Psoas muscle (tissue), 7 donors: ENCODE measurements at regions not wholly inside any gene's neighbourhood (a gene's known extent, or its start where the extent isn't known, plus 50 kb on each side); places are given as distances from the start of the nearest gene placed in this dataset.
"Not testable (repeated sequence)": the region's sequence is repeated elsewhere in the genome, so short reads cannot be mapped to it uniquely, and the experiment has no call there.

Source experiments
- ATAC-seq, 4 donors: fragments of 200-7000 bp; cut with Tn5 transposase; one replicate each; pipeline ENCODE4 v1.9.1; 2020; ENCODE audit warnings: moderate library complexity in 3 of 4, mild to moderate bottlenecking in 2 of 4
- DNase-seq, 2 donors: peaks; one replicate each; pipeline ENCODE4 v3.0.0-alpha.2; 2020
- H3K27ac ChIP-seq: fragments of 200-600 bp; one replicate; pipeline ENCODE4 v1.8.0; 2022
- H3K27me3 ChIP-seq, 3 donors: fragments of 200-600 bp in 1 of 3; one replicate each; pipeline versions ENCODE4 v1.6.1 to v1.8.0; 2013 to 2022; ENCODE audit warnings: low read length in 2 of 3, mild to moderate bottlenecking in 2 of 3, moderate library complexity in 1 of 3; ENCODE audit not compliant: insufficient read depth in 3 of 3
- H3K36me3 ChIP-seq, 2 donors: fragments of 200-600 bp in 1 of 2; one replicate each; pipeline versions ENCODE4 v1.6.1 to v1.8.0; 2013 to 2022; ENCODE audit warnings: low read depth in 1 of 2, mild to moderate bottlenecking in 1 of 2, moderate library complexity in 1 of 2; ENCODE audit not compliant: insufficient read depth in 1 of 2
- H3K4me1 ChIP-seq: fragments of 200-600 bp; one replicate; pipeline ENCODE4 v1.8.0; 2022
- H3K4me3 ChIP-seq: fragments of 200-600 bp; one replicate; pipeline ENCODE4 v1.8.0; 2022; ENCODE audit warnings: mild to moderate bottlenecking
- H3K9me3 ChIP-seq: fragments of 200-600 bp; one replicate; pipeline ENCODE4 v1.8.0; 2022
- WGBS, 3 donors: extraction: QIAGEN DNeasy Blood & Tissue Kit; methylation state at CpG; one replicate each; pipeline versions ENCODE4 v1.1.6 to v1.1.7; 2013; 5-methylcytosine and 5-hydroxymethylcytosine counted together
- intact Hi-C, 2 donors: fragments of 100-400 bp; cut with DNase I; formaldehyde crosslinking; loops; one replicate each; pipeline versions ENCODE4 v1.11.0 to v1.14.2; 2022
- TF ChIP-seq, protein P1 (sequence below): fragments of 200-600 bp; IDR thresholded peaks from one replicate; pipeline ENCODE4 v1.8.0; 2022; ENCODE audit warnings: antibody characterized with exemption
- donor health status: healthy with polysubstance abuse.
- donor health status: DM: no; HTN: no; CAD: no; lungs with moderate emphysema.
- donor health status: Bipolar disorder and iron deficiency.
- donor health status: healthy.
- donor health status: DM: yes; HTN: yes; CAD: no.
- donor health status: DM: no; HTN: no; CAD: no.
- donor health status: DM: yes; HTN: yes; CAD: no.

DNA sequence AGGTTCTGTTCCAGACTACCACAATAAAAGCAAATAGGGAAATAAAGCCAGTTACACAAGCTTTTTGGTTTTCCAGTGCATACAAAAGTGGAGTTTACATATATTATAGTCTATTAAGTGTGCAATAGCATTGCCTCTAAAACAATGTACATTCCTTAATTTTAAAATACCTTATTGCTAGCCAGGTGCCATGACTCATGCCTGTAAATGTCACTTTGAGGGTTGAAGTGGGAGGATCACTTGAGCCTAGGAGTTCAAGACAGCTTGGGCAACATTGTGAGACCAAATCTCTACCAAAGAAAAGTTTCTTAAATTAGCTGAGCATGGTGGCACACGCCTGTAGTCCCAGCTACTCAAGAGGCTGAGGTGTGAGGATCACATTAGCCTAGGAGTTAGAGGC, 52.9 kb upstream of the IMP4 start:
- Histone ChIP-seq H3K27me3 (peaks cover 0 to 3% (median 1%) of the 10 kb centered on the region in 3 donors), H3K4me3 (no peak overlapping the region), H3K27ac (no peak overlapping the region), H3K36me3 (no peaks in the 10 kb centered on the region), H3K4me1 (no peaks in the 10 kb centered on the region), H3K9me3 (no peaks in the 10 kb centered on the region)
- 58 to 84% (median 76%) methylated on average over 1 of the region's 1 CpG for WGBS, 3 donors
- no peak for DNase-seq
- intact Hi-C loops, result no loop called here
- TF ChIP-seq, protein P1, sequence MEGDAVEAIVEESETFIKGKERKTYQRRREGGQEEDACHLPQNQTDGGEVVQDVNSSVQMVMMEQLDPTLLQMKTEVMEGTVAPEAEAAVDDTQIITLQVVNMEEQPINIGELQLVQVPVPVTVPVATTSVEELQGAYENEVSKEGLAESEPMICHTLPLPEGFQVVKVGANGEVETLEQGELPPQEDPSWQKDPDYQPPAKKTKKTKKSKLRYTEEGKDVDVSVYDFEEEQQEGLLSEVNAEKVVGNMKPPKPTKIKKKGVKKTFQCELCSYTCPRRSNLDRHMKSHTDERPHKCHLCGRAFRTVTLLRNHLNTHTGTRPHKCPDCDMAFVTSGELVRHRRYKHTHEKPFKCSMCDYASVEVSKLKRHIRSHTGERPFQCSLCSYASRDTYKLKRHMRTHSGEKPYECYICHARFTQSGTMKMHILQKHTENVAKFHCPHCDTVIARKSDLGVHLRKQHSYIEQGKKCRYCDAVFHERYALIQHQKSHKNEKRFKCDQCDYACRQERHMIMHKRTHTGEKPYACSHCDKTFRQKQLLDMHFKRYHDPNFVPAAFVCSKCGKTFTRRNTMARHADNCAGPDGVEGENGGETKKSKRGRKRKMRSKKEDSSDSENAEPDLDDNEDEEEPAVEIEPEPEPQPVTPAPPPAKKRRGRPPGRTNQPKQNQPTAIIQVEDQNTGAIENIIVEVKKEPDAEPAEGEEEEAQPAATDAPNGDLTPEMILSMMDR, result no peak
- ATAC-seq, result no peak

DNA sequence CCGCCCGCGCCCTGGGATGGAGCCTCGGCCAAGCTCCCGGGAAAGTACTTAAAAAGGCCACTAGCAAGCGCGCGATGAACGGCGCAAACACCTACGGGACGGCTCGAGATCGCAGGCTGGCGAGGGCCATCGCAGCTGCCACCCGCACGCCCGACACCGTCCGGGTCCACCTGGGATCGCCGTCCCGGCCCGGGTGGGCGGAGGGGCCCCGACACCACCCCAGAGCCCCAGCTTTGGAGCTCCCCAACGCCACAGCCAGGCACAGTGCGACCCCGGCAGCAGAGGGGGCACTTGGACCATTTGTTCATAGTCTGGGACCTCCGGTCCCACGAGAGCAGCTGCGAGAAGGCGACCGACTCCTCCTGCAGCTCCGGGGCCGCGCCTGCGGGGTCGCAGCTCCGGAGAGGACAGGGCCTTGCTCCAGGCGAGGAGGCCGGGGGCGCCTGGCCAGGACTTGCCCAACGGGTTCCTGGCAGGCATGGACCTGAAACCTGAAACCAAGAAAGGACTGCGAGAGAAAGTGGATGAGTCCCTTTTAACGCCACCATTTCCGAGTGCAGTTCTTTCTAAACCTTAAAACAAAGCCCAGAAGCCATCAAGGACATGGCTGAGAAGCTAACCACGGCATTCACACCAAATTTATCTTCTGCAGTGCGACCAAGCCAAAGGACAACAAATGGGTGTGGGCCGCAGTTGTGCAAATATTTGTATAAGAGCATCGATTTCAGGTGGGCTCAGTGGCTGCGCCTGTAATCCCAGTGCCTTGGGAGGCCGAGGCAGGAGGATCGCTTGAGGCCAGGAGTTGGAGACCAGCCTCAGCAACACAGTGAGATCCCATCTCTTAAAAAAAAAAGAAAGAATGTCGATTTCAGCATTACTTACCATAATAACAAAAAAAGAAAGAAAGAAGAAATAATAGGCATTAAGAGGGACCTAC, 54.0 kb upstream of the IMP4 start:
- peak in 1 of 2 donors; percentile 6 for DNase-seq
- no peaks in the 10 kb centered on the region for H3K4me1 ChIP-seq
- no peaks in the 10 kb centered on the region for H3K9me3 ChIP-seq
- 72 to 82% (median 76%) methylated on average over 50 to 56 of the region's 56 CpGs for WGBS, 3 donors
- intact Hi-C loops, result no loop called here
- peak overlapping the region; percentile 4 for H3K4me3 ChIP-seq
- ATAC-seq, result no peak
- no peaks in the 10 kb centered on the region for H3K36me3 ChIP-seq
- no peak overlapping the region for H3K27ac ChIP-seq
- TF ChIP-seq, protein P1, result no peak
- peaks cover 0 to 3% (median 1%) of the 10 kb centered on the region in 3 donors for H3K27me3 ChIP-seq

DNA sequence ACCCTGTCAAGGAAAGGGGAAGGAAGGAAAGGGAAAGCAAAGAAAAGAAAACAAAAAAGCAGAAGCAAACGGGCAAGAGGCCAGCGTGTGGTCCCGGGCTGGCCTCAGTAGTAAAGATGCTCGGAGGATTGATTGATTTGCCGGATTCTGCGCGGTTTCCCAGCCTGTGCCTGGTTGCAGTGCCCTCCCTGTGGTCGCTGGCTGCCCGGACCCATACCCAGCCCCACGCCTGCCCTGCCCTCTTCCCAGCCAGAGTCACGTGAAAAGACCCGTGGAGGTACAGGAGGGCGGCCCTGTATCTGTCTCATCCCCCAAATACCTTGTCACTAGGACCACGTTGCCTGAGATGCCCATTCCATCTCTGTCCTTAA, 55.1 kb upstream of the IMP4 start:
- ATAC-seq, result no peak
- no peaks in the 10 kb centered on the region for H3K9me3 ChIP-seq
- no peak overlapping the region for H3K4me3 ChIP-seq
- H3K36me3 ChIP-seq, result no peaks in the 10 kb centered on the region
- TF ChIP-seq, protein P1, result no peak
- no peak overlapping the region for H3K27ac ChIP-seq
- WGBS, 3 donors, result 70 to 76% (median 72%) methylated on average over 14 of the region's 14 CpGs
- intact Hi-C loops, result no loop called here
- peaks cover 0 to 3% (median 1%) of the 10 kb centered on the region in 3 donors for H3K27me3 ChIP-seq
- DNase-seq, result no peak
- no peaks in the 10 kb centered on the region for H3K4me1 ChIP-seq

DNA sequence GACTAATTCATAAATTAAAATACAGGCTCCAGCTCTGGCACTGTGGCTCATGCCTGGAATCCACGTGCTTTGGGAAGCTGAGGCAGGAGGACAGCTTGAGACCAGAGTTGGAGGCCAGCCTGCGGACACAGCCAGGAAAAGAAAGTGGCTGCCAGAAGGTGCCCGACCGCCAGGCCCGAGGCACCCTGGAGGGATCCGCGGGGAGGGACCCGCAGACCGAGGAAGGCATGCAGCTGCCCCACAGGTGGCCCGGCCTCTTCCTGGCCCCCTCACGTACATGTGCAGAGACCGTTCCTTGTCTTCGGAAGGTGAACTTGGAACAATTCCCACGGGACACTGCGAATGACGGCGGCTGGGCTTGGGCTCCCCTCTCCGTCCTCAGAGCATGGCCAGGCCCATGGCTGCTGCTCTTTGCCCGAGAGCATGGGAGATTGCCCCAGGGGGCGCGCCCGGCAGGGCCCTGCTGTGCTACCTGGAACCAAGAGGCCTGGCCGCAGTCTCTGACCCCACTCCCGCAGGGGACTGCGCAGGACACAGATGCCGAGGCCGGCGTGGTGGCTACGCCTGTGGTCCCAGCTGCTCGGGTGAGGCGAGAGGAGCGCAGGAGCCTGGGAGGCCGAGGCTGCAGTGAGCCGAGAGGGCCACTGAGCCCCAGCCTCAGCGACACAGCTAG, 55.6 kb upstream of the IMP4 start:
- Histone ChIP-seq H3K4me1 (no peaks in the 10 kb centered on the region), H3K27me3 (peaks cover 0 to 1% (median 0%) of the 10 kb centered on the region in 3 donors), H3K9me3 (no peaks in the 10 kb centered on the region), H3K27ac (no peak overlapping the region), H3K4me3 (no peak overlapping the region), H3K36me3 (no peaks in the 10 kb centered on the region)
- intact Hi-C loops, result no loop called here
- TF ChIP-seq, protein P1, result no peak
- DNase-seq, result peak in 1 of 2 donors; percentile 12
- no peak for ATAC-seq
- WGBS, 3 donors, result 86 to 88% (median 87%) methylated on average over 35 of the region's 35 CpGs

DNA sequence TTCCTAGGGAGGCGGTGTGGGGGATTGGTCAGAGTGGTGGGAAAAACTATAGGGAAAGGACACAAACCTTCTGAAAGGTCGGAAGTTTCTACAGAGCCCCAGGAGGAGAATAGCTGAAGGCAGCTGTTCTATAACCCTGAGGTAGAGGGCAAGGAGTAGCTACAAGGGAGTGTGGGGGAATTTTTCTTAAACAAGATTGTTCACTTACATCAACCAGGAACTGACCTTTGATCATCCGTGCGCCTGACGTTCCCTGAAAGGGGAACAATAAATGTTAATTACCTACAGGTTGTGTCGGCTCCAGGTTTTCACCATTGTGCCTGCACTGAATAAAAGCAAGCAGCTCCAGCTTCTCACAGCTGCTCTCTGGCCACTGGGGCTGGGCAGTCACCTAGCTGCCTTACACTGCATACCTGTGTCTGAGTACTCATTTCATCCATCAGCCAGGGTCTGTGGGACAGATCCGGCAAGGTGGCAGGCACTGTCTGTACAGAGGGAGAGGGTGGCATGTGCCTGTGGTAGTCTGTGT, 59.3 kb upstream of the IMP4 start:
- not testable (repeated sequence) for H3K27me3 ChIP-seq, H3K36me3 ChIP-seq, H3K4me3 ChIP-seq, DNase-seq, H3K27ac ChIP-seq, ATAC-seq, H3K9me3 ChIP-seq, H3K4me1 ChIP-seq
- intact Hi-C loops, result loop anchor here in 1 of 2 donors (5.0 kb wide), 1 partner anchor 1046 kb away; no protein-coding TSS in a partner anchor
- WGBS, 3 donors, result 39 to 68% (median 66%) methylated on average over 3 to 6 of the region's 7 CpGs

DNA sequence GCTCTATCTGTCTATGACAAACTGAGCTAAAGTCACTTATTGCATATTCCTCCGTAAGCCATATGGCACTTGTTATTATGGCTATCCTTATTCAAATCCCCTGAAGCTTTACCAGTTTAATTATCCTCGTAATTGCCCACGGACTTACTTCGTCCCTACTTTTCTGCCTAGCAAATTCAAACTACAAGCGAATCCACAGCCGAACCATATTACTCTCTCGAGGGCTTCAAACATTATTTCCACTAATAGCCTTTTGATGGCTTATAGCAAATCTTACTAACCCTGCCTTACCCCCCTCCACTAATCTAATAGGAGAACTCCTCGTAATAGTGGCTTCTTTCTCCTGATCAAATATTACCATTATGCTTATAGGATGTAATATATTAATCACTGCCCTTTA, 63.1 kb upstream of the IMP4 start:
- WGBS, 3 donors, result 71 to 83% (median 78%) methylated on average over 8 of the region's 8 CpGs
- ATAC-seq, H3K27ac ChIP-seq, intact Hi-C loops, H3K4me3 ChIP-seq, H3K9me3 ChIP-seq, H3K36me3 ChIP-seq, DNase-seq, H3K4me1 ChIP-seq, H3K27me3 ChIP-seq: not testable (repeated sequence)

DNA sequence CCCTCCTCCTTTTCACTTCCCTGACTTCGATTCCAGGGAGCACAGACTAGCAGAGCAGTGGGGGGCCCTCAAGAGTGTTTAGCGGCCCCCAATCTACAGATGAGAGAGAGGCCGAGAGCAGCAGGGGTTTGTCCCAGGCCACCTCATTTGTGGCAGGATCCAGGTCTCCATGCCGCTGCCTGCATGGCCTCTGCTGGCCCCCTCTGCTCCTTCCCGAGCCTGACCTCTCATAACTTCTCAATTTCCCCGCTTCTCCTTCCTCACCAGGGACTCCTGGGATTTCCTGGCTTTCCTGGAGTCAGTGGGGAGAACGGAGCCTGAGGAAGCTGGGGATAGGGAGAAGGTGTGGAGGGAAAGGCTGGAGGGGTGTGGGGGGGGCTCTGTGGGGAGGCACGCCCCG, 70.1 kb upstream of the TUBA3E start:
- H3K27me3 ChIP-seq, H3K4me1 ChIP-seq, H3K9me3 ChIP-seq, intact Hi-C loops, H3K4me3 ChIP-seq, ATAC-seq, DNase-seq, H3K36me3 ChIP-seq, H3K27ac ChIP-seq: not testable (repeated sequence)
- 58 to 69% (median 63%) methylated on average over 8 to 9 of the region's 9 CpGs for WGBS, 3 donors
